Endodermal cell (in vitro differentiated cells): ENCODE measurements at regions not wholly inside any gene's neighbourhood (a gene's known extent, or its start where the extent isn't known, plus 50 kb on each side); places are given as distances from the start of the nearest gene placed in this dataset.

Experiments
- DNase-seq: peaks from one replicate; pipeline ENCODE4 v3.0.0-alpha.2; 2017
- H3K27ac ChIP-seq: 2 replicates; pipeline ENCODE4 v1.5.1; 2013; ENCODE audit warnings: mild to moderate bottlenecking, low read depth, low read length, moderate library complexity
- H3K27me3 ChIP-seq: 2 replicates; pipeline ENCODE4 v1.6.1; 2013; ENCODE audit warnings: mild to moderate bottlenecking, low read length, moderate library complexity; ENCODE audit not compliant: insufficient read depth, control insufficient read depth, poor library complexity, severe bottlenecking
- H3K36me3 ChIP-seq: 2 replicates; pipeline ENCODE4 v1.7.0; 2013; ENCODE audit warnings: mild to moderate bottlenecking, low read length, moderate library complexity; ENCODE audit not compliant: control insufficient read depth, insufficient read depth
- H3K4me1 ChIP-seq: one replicate; pipeline ENCODE4 v1.7.0; 2013; ENCODE audit warnings: low read length; ENCODE audit not compliant: control insufficient read depth, insufficient read depth
- H3K4me3 ChIP-seq: 2 replicates; pipeline ENCODE4 v1.5.1; 2013; ENCODE audit warnings: mild to moderate bottlenecking, low read length, moderate library complexity
- H3K9ac ChIP-seq: 2 replicates; pipeline ENCODE4 v1.6.1; 2013; ENCODE audit warnings: mild to moderate bottlenecking, low read length, moderate library complexity; ENCODE audit not compliant: poor library complexity, severe bottlenecking; ENCODE audit errors: extremely low read depth
- H3K9me3 ChIP-seq: 2 replicates; pipeline ENCODE4 v1.6.1; 2013; ENCODE audit warnings: mild to moderate bottlenecking, low read length, moderate library complexity; ENCODE audit not compliant: control insufficient read depth
- H3K27ac Mint-ChIP-seq: 2 replicates; pipeline ENCODE4 v1.8.0; 2020; ENCODE audit warnings: mixed read lengths
- H3K27me3 Mint-ChIP-seq: 2 replicates; pipeline ENCODE4 v1.8.0; 2021; ENCODE audit warnings: mild to moderate bottlenecking, mixed read lengths; ENCODE audit not compliant: insufficient read depth
- H3K36me3 Mint-ChIP-seq: 2 replicates; pipeline ENCODE4 v1.8.0; 2020; ENCODE audit warnings: low read depth, mixed read lengths
- H3K4me1 Mint-ChIP-seq: 2 replicates; pipeline ENCODE4 v1.8.0; 2020; ENCODE audit warnings: mixed read lengths
- H3K4me3 Mint-ChIP-seq: 2 replicates; pipeline ENCODE4 v1.8.0; 2020; ENCODE audit warnings: mild to moderate bottlenecking, moderate library complexity, mixed read lengths
- H3K9me3 Mint-ChIP-seq: 2 replicates; pipeline ENCODE4 v1.8.0; 2020; ENCODE audit warnings: mild to moderate bottlenecking, mixed read lengths
- CTCF ChIP-seq: fragments of 200-600 bp; sonication (generic); conservative IDR thresholded peaks from 2 replicates; pipeline ENCODE4 v1.5.0; 2021; ENCODE audit warnings: antibody characterized with exemption, mild to moderate bottlenecking
- WGBS, 2 experiments: methylation state at CpG; one replicate each; pipeline versions ENCODE4 v1.1.5 to v1.1.7; 2013; ENCODE audit warnings: missing lambda C conversion rate in 2 of 2, mixed read lengths in 1 of 2; ENCODE audit not compliant: insufficient coverage in 1 of 2, insufficient read length in 1 of 2; 5-methylcytosine and 5-hydroxymethylcytosine counted together

GRCh38 chr5:25393957-25394356 lies 749.2 kb upstream of the CDH10 start:
- Histone ChIP-seq H3K27me3 (no peaks in the 10 kb centered on the region), H3K4me3 (no peak overlapping the region), H3K9ac (no peak overlapping the region), H3K4me1 (no peaks in the 10 kb centered on the region), H3K36me3 (no peaks in the 10 kb centered on the region), H3K9me3 (no peaks in the 10 kb centered on the region), H3K27ac (no peak overlapping the region)
- Mint-ChIP-seq H3K9me3 (peaks cover 1% of the 10 kb centered on the region), H3K4me1 (peaks cover 1% of the 10 kb centered on the region), H3K4me3 (no peak overlapping the region), H3K27ac (no peak overlapping the region), H3K36me3 (peaks cover 22% of the 10 kb centered on the region), H3K27me3 (no peaks in the 10 kb centered on the region)
- TF ChIP-seq CTCF = no peak
- no peak for DNase-seq
- 92 to 100% methylated on average over 1 of the region's 1 CpG for WGBS, 2 experiments

DNA sequence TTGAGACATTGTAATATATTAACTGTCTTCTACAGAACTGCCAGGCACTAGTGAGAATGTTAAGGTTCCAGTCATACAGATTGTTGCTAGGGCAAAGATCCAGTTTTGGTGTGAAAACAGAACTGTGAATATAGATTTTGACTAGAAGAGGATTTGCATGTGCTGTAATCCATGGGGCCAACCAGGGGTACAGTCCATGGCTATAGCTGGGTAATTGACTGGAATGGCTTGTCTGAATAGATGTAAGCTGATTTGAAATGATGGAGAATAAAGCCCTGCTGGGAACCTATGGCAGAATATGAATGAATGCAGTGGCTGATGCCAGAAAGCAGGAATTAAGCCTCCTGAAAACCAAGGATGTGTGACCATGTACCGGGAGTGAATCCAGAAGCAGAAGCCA lies 748.5 kb upstream of the CDH10 start:
- TF ChIP-seq CTCF = no peak
- 88 to 100% methylated on average over 1 of the region's 1 CpG for WGBS, 2 experiments
- peaks cover 1% of the 10 kb centered on the region for H3K4me1 Mint-ChIP-seq

GRCh38 chr5:25387953-25388352 lies 743.2 kb upstream of the CDH10 start:
- no peak overlapping the region for H3K27ac ChIP-seq
- no peak overlapping the region for H3K4me3 ChIP-seq
- peaks cover 9% of the 10 kb centered on the region for H3K9me3 ChIP-seq
- Mint-ChIP-seq H3K4me1 (no peaks in the 10 kb centered on the region), H3K27ac (no peak overlapping the region), H3K9me3 (peaks cover 27% of the 10 kb centered on the region), H3K36me3 (peaks cover 34% of the 10 kb centered on the region), H3K4me3 (no peak overlapping the region), H3K27me3 (no peaks in the 10 kb centered on the region)
- WGBS, 2 experiments = 84% methylated on average over 1 of the region's 1 CpG; no CpG with 5 or more reads in 1 of the 2 experiments
- no peak overlapping the region for H3K9ac ChIP-seq
- no peak for DNase-seq
- no peaks in the 10 kb centered on the region for H3K4me1 ChIP-seq
- no peaks in the 10 kb centered on the region for H3K27me3 ChIP-seq
- H3K36me3 ChIP-seq = no peaks in the 10 kb centered on the region
- no peak for TF ChIP-seq CTCF

More for the DNA sequence above, 748.5 kb upstream of the CDH10 start:
- Histone ChIP-seq H3K27me3 (no peaks in the 10 kb centered on the region), H3K9ac (no peak overlapping the region), H3K4me3 (no peak overlapping the region), H3K36me3 (no peaks in the 10 kb centered on the region), H3K27ac (no peak overlapping the region), H3K4me1 (no peaks in the 10 kb centered on the region), H3K9me3 (no peaks in the 10 kb centered on the region)
- Mint-ChIP-seq H3K27ac (no peak overlapping the region), H3K36me3 (peaks cover 19% of the 10 kb centered on the region), H3K27me3 (no peaks in the 10 kb centered on the region), H3K9me3 (peaks cover 1% of the 10 kb centered on the region), H3K4me3 (no peak overlapping the region)
- no peak for DNase-seq
